ENCODE measurements at regions not wholly inside any gene's neighbourhood (a gene's known extent, or its start where the extent isn't known, plus 50 kb on each side); places are given as distances from the start of the nearest gene placed in this dataset.

GRCh38 chr3:110677506-110677905 lies 394.1 kb upstream of the NECTIN3 start:
- FAIRE-seq, result no peak
- 1% methylated on average over 3 of the region's 3 CpGs for WGBS (ENCODE audit: insufficient coverage, insufficient replicate concordance, low lambda C conversion rate, missing lambda C conversion rate)

GRCh38 chr3:110679285-110679684 lies 392.3 kb upstream of the NECTIN3 start:
- WGBS (ENCODE audit: insufficient coverage, insufficient replicate concordance, low lambda C conversion rate, missing lambda C conversion rate), result 3% methylated on average over 2 of the region's 2 CpGs
- H3K27me3 ChIP-seq (replicated peaks in 1 of 2; ENCODE audit: control insufficient read depth in 2 of 2, insufficient read depth in 2 of 2, low read length in 1 of 2), result no peaks in the 10 kb centered on the region
- POLR2A ChIA-PET, result no interaction called here
- H3K4me2 ChIP-seq (ENCODE audit: control insufficient read depth, insufficient read depth), result no peak overlapping the region
- CTCF ChIA-PET, result no interaction called here
- H3K36me3 ChIP-seq (ENCODE audit: control insufficient read depth in 2 of 2, insufficient read depth in 2 of 2, low read length in 1 of 2), result no peaks in the 10 kb centered on the region
- no peaks in the 10 kb centered on the region for H3K9me3 ChIP-seq (replicated peaks; ENCODE audit: control insufficient read depth, insufficient read depth, low read length)
- no peak overlapping the region for H3K4me3 ChIP-seq
- no peak overlapping the region for H3K27ac ChIP-seq (ENCODE audit: control insufficient read depth, insufficient read depth)
- H3K9ac ChIP-seq (ENCODE audit: control insufficient read depth, insufficient read depth, low read length), result no peak overlapping the region
- no peaks in the 10 kb centered on the region for H3K4me1 ChIP-seq (ENCODE audit: control insufficient read depth, insufficient read depth, low read length)
- ATAC-seq (no peak), DNase-seq (ENCODE audit: low read depth, low spot score) (no peak), FAIRE-seq (no peak)
- no peaks in the 10 kb centered on the region for H3K79me2 ChIP-seq (ENCODE audit: control insufficient read depth, insufficient read depth, low read length)
- BruUV-seq (replicated peaks), result no TSS peak
- H2AFZ ChIP-seq (ENCODE audit: control insufficient read depth, low read depth, low read length), result no peak overlapping the region
- RAD21 ChIA-PET (ENCODE audit: unreplicated experiment), result no interaction called here
- SMC1A ChIA-PET (ENCODE audit: uncharacterized antibody, unreplicated experiment), result no interaction called here
- no peaks in the 10 kb centered on the region for H4K20me1 ChIP-seq (ENCODE audit: control insufficient read depth, insufficient read depth)
- in situ Hi-C loops (cut with MboI) (no loop called here), intact Hi-C loops (cut with micrococcal nuclease; ENCODE audit: unreplicated experiment) (no loop called here)
- TF ChIP-seq KAT2A (conservative IDR thresholded peaks at IDR 0.05; ENCODE audit: control insufficient read depth, low read depth, low read length), result no peak
- no peak for TF ChIP-seq MXI1 (IDR thresholded peaks at IDR 0.05; ENCODE audit: low read depth, low read length)
- no peak for TF ChIP-seq POLR2AphosphoS5 (IDR thresholded peaks at IDR 0.05; ENCODE audit: low read length)
- TF ChIP-seq ZNF622 (IDR thresholded peaks at IDR 0.05), result no peak
- TF ChIP-seq NR2C1 (IDR thresholded peaks at IDR 0.05), result no peak
- no peak for TF ChIP-seq SMC3 (IDR thresholded peaks at IDR 0.05; ENCODE audit: borderline replicate concordance, low read length)
- no peak for TF ChIP-seq FOXM1 (IDR thresholded peaks at IDR 0.05; ENCODE audit: low read depth, low read length)
- TF ChIP-seq ZBTB4 (CRISPR knock-in tag; IDR thresholded peaks at IDR 0.05), result no peak
- TF ChIP-seq E2F4 (IDR thresholded peaks at IDR 0.05; ENCODE audit: low read depth, low read length), result no peak
- no peak for TF ChIP-seq TCF7 (IDR thresholded peaks at IDR 0.05; ENCODE audit: borderline replicate concordance)
- TF ChIP-seq KDM1A (IDR thresholded peaks at IDR 0.05; ENCODE audit: borderline replicate concordance), result no peak
- no peak for TF ChIP-seq BCL11A (IDR thresholded peaks at IDR 0.05; ENCODE audit: low read depth, low read length)
- TF ChIP-seq RELB (IDR thresholded peaks at IDR 0.05; ENCODE audit: low read depth), result no peak
- no peak for TF ChIP-seq BACH1 (IDR thresholded peaks at IDR 0.05; ENCODE audit: borderline replicate concordance)

More at GRCh38 chr3:110677506-110677905, 394.1 kb upstream of the NECTIN3 start:
- in situ Hi-C loops (cut with MboI), result no loop called here
- H3K9ac ChIP-seq (ENCODE audit: control insufficient read depth, insufficient read depth, low read length), result no peak overlapping the region
- no peak overlapping the region for H2AFZ ChIP-seq (ENCODE audit: control insufficient read depth, low read depth, low read length)
- no peaks in the 10 kb centered on the region for H3K9me3 ChIP-seq (replicated peaks; ENCODE audit: control insufficient read depth, insufficient read depth, low read length)
- RAD21 ChIA-PET (ENCODE audit: unreplicated experiment), result no interaction called here
- ATAC-seq (no peak), DNase-seq (ENCODE audit: low read depth, low spot score) (no peak)
- no peak overlapping the region for H3K4me2 ChIP-seq (ENCODE audit: control insufficient read depth, insufficient read depth)
- POLR2A ChIA-PET, result no interaction called here
- intact Hi-C loops (cut with micrococcal nuclease; ENCODE audit: unreplicated experiment), result no loop called here
- SMC1A ChIA-PET (ENCODE audit: uncharacterized antibody, unreplicated experiment), result no interaction called here
- no peaks in the 10 kb centered on the region for H3K27me3 ChIP-seq (replicated peaks in 1 of 2; ENCODE audit: control insufficient read depth in 2 of 2, insufficient read depth in 2 of 2, low read length in 1 of 2)
- no peak overlapping the region for H3K4me3 ChIP-seq
- TF ChIP-seq MEF2B (IDR thresholded peaks at IDR 0.05; ENCODE audit: partially characterized antibody, poor library complexity, severe bottlenecking), result no peak
- no peaks in the 10 kb centered on the region for H3K36me3 ChIP-seq (ENCODE audit: control insufficient read depth in 2 of 2, insufficient read depth in 2 of 2, low read length in 1 of 2)
- BruUV-seq (replicated peaks), result no TSS peak
- H4K20me1 ChIP-seq (ENCODE audit: control insufficient read depth, insufficient read depth), result no peaks in the 10 kb centered on the region
- H3K4me1 ChIP-seq (ENCODE audit: control insufficient read depth, insufficient read depth, low read length), result no peaks in the 10 kb centered on the region
- H3K27ac ChIP-seq (ENCODE audit: control insufficient read depth, insufficient read depth), result no peak overlapping the region
- no peaks in the 10 kb centered on the region for H3K79me2 ChIP-seq (ENCODE audit: control insufficient read depth, insufficient read depth, low read length)
- CTCF ChIA-PET, result no interaction called here

Data from GM12878 (cell line).